ENCODE measurements at regions not wholly inside any gene's neighbourhood (a gene's known extent, or its start where the extent isn't known, plus 50 kb on each side); places are given as distances from the start of the nearest gene placed in this dataset.

DNA sequence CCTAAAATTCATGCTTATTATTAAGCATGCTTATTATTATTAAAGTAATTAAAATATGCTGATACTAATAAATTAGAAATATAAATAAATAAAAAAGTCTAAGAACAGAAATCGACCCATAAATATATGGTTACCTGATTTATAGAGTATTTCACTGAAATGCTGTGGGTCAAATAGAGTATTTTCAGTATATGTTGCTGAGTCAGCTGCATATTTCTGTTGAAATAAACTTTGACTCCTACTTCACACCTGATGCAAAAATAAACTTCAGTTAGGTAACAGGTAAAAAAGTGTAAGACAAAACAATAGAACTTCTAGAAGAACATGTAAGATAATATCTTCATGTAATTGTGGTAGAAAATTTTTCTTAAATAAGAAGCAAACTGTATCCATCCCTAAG, 967.9 kb downstream of the TRHDE start:
- Histone ChIP-seq H3K27me3 (no peaks in the 10 kb centered on the region), H4K20me1 (no peaks in the 10 kb centered on the region), H3K27ac (no peak overlapping the region), H3K9ac (no peak overlapping the region), H3K9me3 (no peaks in the 10 kb centered on the region), H3K4me2 (no peak overlapping the region), H3K4me1 (no peaks in the 10 kb centered on the region), H3K36me3 (no peaks in the 10 kb centered on the region), H3K4me3 (no peak overlapping the region)
- no peak for TF ChIP-seq Cebpa-rat (IDR thresholded peaks at IDR 0.05)

DNA sequence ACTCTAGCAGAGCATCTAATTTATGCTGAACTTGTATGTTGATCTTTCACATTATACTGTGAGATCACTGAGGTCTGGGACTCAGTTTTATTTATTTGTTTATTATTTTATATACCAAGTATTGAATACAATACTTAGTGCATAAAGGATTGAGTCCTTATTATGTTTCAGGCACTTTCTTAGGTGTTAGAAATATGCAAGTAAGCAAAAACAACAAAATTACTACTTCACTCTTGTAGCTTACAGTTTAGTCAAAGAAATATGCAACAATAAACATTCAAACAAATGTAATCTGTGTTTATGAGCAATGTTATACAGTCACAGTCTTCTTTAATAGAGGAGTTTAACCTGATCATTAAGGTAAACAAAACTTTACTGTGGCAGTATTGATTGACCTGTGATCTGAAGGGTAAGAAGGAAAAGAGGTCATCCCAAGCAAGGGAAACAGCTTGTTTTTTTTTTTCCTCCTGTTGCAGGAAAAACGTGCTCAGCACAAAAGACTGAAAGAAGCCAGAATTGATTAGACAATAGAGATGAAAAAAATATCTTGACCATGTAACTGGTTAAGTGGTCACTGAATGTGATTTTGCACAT, 990.7 kb downstream of the TRHDE start:
- Histone ChIP-seq H3K36me3 (no peaks in the 10 kb centered on the region), H3K4me2 (no peak overlapping the region), H3K27me3 (no peaks in the 10 kb centered on the region), H3K9ac (no peak overlapping the region), H3K9me3 (peaks cover 12% of the 10 kb centered on the region; the same call in 1 of the 2 replicates), H3K27ac (no peak overlapping the region), H4K20me1 (no peaks in the 10 kb centered on the region), H3K4me1 (no peaks in the 10 kb centered on the region), H3K4me3 (no peak overlapping the region)
- TF ChIP-seq Cebpa-rat (IDR thresholded peaks at IDR 0.05), result no peak

DNA sequence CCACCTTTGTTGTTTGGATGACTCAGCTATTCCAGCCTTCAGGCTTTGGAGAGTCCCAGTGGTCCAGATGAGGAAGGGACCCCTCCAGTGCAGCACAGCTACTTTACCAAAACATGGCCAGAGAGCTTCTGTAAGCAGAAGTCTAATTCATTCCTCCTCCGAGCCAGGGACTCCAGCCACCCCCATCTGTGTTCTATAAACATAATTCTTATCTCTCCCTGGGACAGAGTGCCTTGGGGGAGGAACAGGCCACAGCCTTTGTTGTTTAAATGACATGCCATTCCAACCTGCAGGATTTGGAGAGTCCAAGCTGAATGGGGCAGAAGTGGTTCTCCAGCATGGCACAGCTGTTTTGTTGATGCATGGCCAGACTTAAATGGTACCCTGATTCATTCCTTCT, 994.0 kb downstream of the TRHDE start:
- H3K36me3 ChIP-seq, result no peaks in the 10 kb centered on the region
- no peak overlapping the region for H3K27ac ChIP-seq
- TF ChIP-seq Cebpa-rat (IDR thresholded peaks at IDR 0.05), result no peak
- no peak overlapping the region for H3K9ac ChIP-seq
- no peaks in the 10 kb centered on the region for H3K27me3 ChIP-seq
- no peaks in the 10 kb centered on the region for H4K20me1 ChIP-seq
- no peak overlapping the region for H3K4me3 ChIP-seq
- no peaks in the 10 kb centered on the region for H3K4me1 ChIP-seq
- H3K9me3 ChIP-seq, result peaks cover 17% of the 10 kb centered on the region; the same call in 1 of the 2 replicates
- H3K4me2 ChIP-seq, result no peak overlapping the region

DNA sequence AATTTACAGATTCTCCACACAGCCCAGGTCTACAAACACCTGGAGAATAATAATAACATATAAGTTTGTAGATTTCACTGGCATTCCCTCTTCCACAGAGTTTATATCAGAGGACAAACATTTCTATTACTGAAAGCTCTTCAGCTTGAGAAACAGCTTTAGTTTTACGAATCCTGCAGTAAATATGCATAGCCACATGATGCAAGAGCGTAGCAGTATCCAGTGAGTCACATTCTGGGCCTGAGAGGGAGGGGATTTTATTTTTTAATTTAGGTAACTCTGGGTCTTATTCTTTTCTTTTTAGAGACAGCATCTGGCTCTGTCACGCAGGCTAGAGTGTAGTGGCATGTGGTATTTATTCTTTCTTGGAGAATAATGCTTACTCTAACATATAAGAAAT, 1002.8 kb downstream of the TRHDE start:
- Histone ChIP-seq H3K4me3 (no peak overlapping the region), H3K4me2 (no peak overlapping the region), H4K20me1 (no peaks in the 10 kb centered on the region), H3K9ac (no peak overlapping the region), H3K4me1 (no peaks in the 10 kb centered on the region), H3K36me3 (no peaks in the 10 kb centered on the region), H3K27me3 (no peaks in the 10 kb centered on the region), H3K9me3 (no peaks in the 10 kb centered on the region), H3K27ac (no peak overlapping the region)
- TF ChIP-seq Cebpa-rat (IDR thresholded peaks at IDR 0.05), result no peak

DNA sequence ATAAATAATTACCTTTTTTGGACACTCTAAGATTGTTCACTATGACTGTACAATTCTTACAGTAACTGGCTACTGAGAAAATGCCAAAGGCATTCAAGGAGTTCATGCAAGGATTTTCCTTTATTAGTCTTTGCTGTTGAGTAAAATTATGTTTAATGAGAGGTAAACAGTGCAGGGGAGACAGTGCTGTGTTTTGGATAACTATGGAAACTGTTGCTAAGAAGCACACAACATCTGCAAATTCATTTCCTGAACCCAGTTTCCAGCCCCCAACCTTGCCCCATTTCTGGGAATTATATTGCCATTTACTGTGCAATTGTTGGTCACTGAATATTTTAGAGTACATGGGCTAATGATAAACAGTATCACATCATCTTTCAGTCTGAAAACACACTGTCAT, 1005.8 kb downstream of the TRHDE start:
- Histone ChIP-seq H3K36me3 (no peaks in the 10 kb centered on the region), H3K4me2 (no peak overlapping the region), H3K27me3 (no peaks in the 10 kb centered on the region), H3K4me3 (no peak overlapping the region), H3K4me1 (no peaks in the 10 kb centered on the region), H3K27ac (no peak overlapping the region), H4K20me1 (no peaks in the 10 kb centered on the region), H3K9ac (no peak overlapping the region), H3K9me3 (no peaks in the 10 kb centered on the region)
- TF ChIP-seq Cebpa-rat (IDR thresholded peaks at IDR 0.05), result no peak

DNA sequence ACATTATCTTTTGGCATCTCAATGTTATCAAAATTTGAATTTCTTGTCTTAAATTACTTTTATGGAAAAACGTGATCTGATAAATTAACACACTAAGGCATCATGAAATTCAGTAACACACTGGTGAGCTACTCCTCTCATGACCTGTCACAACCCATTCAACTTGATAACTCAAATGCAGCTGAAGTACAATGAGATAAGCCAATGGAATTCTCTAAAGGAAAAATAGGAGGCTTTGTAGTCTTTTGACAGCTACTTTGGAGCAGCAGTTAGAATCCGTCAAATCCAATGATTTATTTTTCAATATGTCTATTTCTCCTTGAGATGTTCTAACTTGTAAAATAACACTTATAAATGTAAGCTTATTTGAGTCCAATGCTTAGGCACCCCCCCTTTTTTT, 1029.4 kb downstream of the TRHDE start:
- Histone ChIP-seq H4K20me1 (no peaks in the 10 kb centered on the region), H3K36me3 (no peaks in the 10 kb centered on the region), H3K4me2 (no peak overlapping the region), H3K27me3 (no peaks in the 10 kb centered on the region), H3K9me3 (no peaks in the 10 kb centered on the region), H3K9ac (no peak overlapping the region), H3K4me1 (no peaks in the 10 kb centered on the region), H3K27ac (no peak overlapping the region), H3K4me3 (no peak overlapping the region)
- no peak for TF ChIP-seq Cebpa-rat (IDR thresholded peaks at IDR 0.05)

DNA sequence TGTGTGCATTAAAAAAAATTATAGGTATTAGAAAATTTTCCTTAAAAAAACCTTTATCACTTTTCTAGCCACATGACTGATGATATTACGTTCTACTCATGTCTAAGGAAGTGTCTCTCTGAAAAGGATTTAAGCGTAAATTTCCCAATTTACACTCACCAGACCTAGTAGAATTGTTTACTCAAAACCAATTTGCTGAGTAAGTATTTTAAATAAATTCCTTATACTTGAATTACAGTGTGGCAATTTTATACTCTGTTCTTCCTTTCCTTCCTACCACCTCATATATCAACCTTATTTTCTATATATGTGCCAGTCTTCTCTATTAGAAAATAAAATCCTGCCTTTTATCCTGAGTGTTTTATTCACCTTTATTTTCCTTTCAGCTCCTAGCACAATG, 1035.1 kb downstream of the TRHDE start:
- no peaks in the 10 kb centered on the region for H3K27me3 ChIP-seq
- H3K4me3 ChIP-seq, result no peak overlapping the region
- H3K4me1 ChIP-seq, result no peaks in the 10 kb centered on the region
- H3K27ac ChIP-seq, result no peak overlapping the region
- no peak overlapping the region for H3K4me2 ChIP-seq
- H4K20me1 ChIP-seq, result no peaks in the 10 kb centered on the region
- H3K36me3 ChIP-seq, result no peaks in the 10 kb centered on the region
- H3K9me3 ChIP-seq, result no peaks in the 10 kb centered on the region
- TF ChIP-seq Cebpa-rat (IDR thresholded peaks at IDR 0.05), result no peak
- no peak overlapping the region for H3K9ac ChIP-seq

DNA sequence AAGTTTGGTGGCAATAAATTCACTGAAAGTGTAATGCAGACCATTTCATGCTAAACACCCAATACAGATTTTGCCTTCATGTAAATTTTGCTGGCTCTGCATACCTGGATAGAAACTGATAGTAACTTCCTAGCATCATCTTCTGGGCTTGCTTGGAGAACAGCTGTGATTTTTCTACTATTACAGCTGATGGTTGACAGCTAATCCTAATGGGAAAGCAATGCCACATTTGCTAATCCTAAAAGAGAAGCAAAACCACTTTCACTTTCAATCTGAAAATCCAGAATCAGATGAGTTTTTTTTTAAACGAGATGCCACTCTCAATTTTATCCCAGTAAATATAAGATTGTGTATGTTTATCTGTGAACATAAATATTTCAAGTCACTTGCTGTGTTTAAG, 1035.9 kb downstream of the TRHDE start:
- TF ChIP-seq Cebpa-rat (IDR thresholded peaks at IDR 0.05), result no peak
- no peaks in the 10 kb centered on the region for H3K4me1 ChIP-seq
- no peak overlapping the region for H3K9ac ChIP-seq
- no peak overlapping the region for H3K27ac ChIP-seq
- H4K20me1 ChIP-seq, result no peaks in the 10 kb centered on the region
- no peak overlapping the region for H3K4me3 ChIP-seq
- H3K36me3 ChIP-seq, result no peaks in the 10 kb centered on the region
- H3K4me2 ChIP-seq, result no peak overlapping the region
- no peaks in the 10 kb centered on the region for H3K9me3 ChIP-seq
- no peaks in the 10 kb centered on the region for H3K27me3 ChIP-seq

DNA sequence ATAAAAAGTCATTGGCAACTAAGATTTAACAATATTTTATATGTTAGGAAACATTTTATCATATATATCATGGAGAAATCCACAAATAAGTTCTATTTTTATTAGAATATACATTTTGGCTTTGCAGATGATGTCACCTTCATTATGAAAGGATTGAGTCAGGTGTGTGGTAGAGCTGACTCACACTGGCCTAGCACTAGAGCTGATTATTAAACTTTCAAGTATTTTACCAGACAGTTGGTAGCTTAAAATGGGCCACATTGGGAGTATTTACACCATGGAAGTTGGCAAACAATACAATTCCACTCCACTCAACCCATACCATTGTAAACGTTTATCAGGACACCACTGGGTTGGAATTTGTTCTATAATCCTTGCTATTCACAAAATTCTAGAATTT, 1036.6 kb downstream of the TRHDE start:
- Histone ChIP-seq H3K27me3 (no peaks in the 10 kb centered on the region), H3K4me3 (no peak overlapping the region), H3K9me3 (no peaks in the 10 kb centered on the region), H3K9ac (no peak overlapping the region), H4K20me1 (no peaks in the 10 kb centered on the region), H3K27ac (no peak overlapping the region), H3K36me3 (no peaks in the 10 kb centered on the region), H3K4me1 (no peaks in the 10 kb centered on the region), H3K4me2 (no peak overlapping the region)
- no peak for TF ChIP-seq Cebpa-rat (IDR thresholded peaks at IDR 0.05)

DNA sequence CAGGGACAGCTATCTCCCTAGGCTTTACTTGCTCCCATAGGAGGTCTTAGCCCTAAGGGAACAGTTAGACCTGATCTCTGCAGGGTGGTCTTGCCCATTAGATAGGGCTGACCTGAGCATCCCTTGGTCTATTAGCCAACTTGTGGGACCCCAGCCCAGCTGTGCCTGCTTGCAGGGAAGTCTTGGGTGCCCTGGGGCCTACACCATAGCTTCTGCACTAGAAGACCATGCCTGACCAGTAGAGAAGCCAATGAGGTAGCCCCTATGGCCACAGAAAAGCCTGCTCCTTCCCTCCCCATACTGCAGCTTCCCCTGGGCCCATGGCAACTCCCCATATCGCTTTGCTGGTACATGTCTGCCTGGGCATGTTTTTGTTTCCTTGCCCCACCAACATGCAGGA, 1049.1 kb downstream of the TRHDE start:
- no peaks in the 10 kb centered on the region for H3K4me1 ChIP-seq
- no peak for TF ChIP-seq Cebpa-rat (IDR thresholded peaks at IDR 0.05)
- H3K36me3 ChIP-seq, result no peaks in the 10 kb centered on the region
- H3K4me2 ChIP-seq, result no peak overlapping the region
- H3K27me3 ChIP-seq, result no peaks in the 10 kb centered on the region
- peaks cover 15% of the 10 kb centered on the region; the same call in 1 of the 2 replicates for H3K9me3 ChIP-seq
- no peak overlapping the region for H3K27ac ChIP-seq
- no peak overlapping the region for H3K4me3 ChIP-seq
- H4K20me1 ChIP-seq, result no peaks in the 10 kb centered on the region
- H3K9ac ChIP-seq, result no peak overlapping the region

DNA sequence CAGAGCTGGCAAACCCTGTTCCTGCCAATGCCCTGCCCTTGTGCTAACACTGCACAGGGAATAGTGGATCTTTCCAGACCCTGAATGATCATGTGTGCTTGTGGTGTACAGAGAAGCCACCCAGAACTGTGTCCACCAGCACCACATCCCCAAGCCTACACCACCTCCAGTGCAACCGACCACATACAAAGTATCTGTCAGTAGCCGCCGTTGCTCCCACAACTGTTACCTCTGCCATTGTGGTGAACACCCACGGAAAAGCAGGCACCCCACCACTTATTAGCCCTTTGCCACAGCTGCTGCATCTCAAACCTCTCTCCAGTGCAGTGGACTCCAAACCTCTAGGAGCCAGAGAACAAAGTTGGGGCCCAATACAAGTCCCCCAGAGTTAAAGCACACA, 1049.6 kb downstream of the TRHDE start:
- no peak overlapping the region for H3K27ac ChIP-seq
- H3K36me3 ChIP-seq, result no peaks in the 10 kb centered on the region
- no peaks in the 10 kb centered on the region for H3K4me1 ChIP-seq
- no peak for TF ChIP-seq Cebpa-rat (IDR thresholded peaks at IDR 0.05)
- no peak overlapping the region for H3K4me3 ChIP-seq
- no peaks in the 10 kb centered on the region for H4K20me1 ChIP-seq
- no peak overlapping the region for H3K4me2 ChIP-seq
- H3K9ac ChIP-seq, result no peak overlapping the region
- H3K27me3 ChIP-seq, result no peaks in the 10 kb centered on the region
- H3K9me3 ChIP-seq, result peaks cover 15% of the 10 kb centered on the region; the same call in 1 of the 2 replicates
